GM12872 (cell line): ENCODE measurements at regions not wholly inside any gene's neighbourhood (a gene's known extent, or its start where the extent isn't known, plus 50 kb on each side); places are given as distances from the start of the nearest gene placed in this dataset.

ENCODE experiments used
- TF ChIP-seq, protein P1 (sequence below): IDR thresholded peaks from 3 replicates; pipeline ENCODE4 v1.5.1; 2011; ENCODE audit warnings: low read depth, mild to moderate bottlenecking, low read length, moderate library complexity; ENCODE audit not compliant: insufficient read depth

GRCh38 chr5:69006030-69006429, 87.8 kb upstream of the SLC30A5 start:
- TF ChIP-seq, protein P1, sequence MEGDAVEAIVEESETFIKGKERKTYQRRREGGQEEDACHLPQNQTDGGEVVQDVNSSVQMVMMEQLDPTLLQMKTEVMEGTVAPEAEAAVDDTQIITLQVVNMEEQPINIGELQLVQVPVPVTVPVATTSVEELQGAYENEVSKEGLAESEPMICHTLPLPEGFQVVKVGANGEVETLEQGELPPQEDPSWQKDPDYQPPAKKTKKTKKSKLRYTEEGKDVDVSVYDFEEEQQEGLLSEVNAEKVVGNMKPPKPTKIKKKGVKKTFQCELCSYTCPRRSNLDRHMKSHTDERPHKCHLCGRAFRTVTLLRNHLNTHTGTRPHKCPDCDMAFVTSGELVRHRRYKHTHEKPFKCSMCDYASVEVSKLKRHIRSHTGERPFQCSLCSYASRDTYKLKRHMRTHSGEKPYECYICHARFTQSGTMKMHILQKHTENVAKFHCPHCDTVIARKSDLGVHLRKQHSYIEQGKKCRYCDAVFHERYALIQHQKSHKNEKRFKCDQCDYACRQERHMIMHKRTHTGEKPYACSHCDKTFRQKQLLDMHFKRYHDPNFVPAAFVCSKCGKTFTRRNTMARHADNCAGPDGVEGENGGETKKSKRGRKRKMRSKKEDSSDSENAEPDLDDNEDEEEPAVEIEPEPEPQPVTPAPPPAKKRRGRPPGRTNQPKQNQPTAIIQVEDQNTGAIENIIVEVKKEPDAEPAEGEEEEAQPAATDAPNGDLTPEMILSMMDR: no peak

DNA sequence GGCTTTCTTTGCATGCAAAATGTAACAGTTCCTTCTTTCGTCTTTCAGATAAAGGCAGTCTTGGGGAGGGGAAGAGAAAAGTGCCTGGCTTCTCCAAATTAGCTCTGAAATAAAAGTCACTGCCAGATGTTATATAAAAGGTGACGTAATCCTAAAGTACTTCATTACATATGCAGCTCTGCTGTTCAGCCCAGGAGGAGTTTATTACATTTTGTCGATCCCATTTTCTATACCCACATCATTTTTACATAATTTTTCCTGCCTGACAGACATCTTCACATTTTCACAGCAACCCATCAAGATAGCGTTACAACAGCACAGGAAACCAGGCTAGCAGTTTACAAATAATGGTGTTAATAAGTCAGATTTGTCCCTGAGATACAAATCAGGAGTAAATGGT, 86.7 kb upstream of the SLC30A5 start:
- TF ChIP-seq, protein P1: no peak

DNA sequence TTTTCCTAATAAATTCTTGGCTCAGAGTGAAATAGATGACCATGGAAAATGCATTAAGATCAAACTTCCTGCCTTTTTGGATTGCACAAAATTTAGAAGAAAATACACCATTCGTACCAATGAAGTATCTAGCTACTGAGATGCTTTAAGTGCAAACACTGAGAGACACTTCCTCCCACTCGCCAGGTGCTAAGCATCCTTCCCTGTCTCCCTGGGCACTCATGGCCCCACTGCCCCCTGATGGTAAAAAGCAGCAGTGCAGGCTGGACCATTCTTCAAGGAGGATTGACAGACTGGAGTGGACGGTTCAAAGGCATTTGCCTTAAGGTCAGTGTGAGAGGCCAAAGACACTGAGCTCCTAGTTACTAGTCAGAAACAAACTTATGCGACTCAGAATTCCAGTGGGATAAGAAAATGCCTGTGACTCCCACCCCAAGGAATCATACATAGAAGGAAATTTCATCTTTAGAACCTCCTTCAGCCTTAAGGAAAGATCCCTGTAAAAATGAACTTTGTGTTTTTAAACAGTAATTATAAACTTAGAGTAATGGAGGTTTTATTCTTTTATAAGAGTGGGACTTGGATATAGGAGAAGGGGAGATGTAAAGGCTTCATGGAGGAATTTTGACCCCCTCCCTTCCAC, 86.0 kb upstream of the SLC30A5 start:
- TF ChIP-seq, protein P1: peak; percentile 96

- TF ChIP-seq, protein P1: no peak
These were observed 83.3 kb upstream of the SLC30A5 start for GRCh38 chr5:69010476-69010875.

DNA sequence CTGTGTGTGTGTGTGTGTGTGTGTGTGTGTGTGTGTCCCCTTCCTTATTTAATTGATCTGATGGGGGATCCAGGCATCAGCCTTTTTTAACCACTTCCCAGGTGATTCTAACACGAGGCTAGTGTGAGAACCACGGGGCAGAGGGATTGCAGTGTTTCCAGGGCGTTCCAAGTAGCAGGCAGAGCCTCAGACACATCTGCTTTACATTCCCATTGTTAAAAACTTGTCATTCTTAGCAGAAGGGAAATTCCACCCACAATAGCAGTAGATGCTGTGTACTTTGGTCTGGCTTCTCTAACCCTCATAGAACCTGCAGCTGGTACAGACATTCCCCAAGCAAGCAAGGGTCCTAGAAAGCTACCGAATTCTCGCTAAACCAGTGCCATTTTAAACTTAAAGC, 81.9 kb upstream of the SLC30A5 start:
- TF ChIP-seq, protein P1: no peak

- TF ChIP-seq, protein P1: no peak
These were observed 80.3 kb upstream of the SLC30A5 start for GRCh38 chr5:69013481-69013880.

DNA sequence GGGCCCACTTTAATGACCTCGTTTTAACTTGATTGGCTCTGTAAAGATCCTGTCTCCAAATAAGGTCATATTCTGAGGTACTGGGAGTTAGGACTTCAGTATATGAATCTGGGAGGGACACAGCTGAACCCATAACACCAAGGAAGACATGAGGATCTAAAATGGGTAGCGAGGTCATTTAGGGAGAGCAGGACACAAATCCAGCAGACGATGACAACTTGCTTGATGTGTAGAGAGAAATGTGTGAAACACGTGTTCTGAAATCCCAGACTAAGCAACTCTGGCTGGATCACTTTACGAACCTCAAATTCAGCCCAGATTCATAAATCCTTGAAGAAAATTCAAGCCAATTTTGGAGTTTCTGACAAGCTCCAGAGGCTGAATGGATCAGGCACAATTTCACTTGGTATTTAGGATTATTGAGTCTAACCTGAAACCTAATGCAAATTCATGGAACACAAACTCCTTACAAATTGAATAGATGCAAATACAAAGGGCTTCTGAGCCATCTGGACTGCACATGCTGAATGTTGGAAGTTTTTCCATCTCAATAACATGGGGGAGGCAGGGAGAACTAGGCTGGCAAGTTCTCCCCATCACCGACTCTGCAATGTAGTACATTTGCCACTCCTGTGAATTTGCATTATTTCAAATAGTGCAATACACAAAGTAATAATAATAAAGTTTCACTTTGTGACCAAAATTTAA, 74.0 kb upstream of the SLC30A5 start:
- TF ChIP-seq, protein P1: no peak
